ENCODE measurements at regions not wholly inside any gene's neighbourhood (a gene's known extent, or its start where the extent isn't known, plus 50 kb on each side); places are given as distances from the start of the nearest gene placed in this dataset.

DNA sequence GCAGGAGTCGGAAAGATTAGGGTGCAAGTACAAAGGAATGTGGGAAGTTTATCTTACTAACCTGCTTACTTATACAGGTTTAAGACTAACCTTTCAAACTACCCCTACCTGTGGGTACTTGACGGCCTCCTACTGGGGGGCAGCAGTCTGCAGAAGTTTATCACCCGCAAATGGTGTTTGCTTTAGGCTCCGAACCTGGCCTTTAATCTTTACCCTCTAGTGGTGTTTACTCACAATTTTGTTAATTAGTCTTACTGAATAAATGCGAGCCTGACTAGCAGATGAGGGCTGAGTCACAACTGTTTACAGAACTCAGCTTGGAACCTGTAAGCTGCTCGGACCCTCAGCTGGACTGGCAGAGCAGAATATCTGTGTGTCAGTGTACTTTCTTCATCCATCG lies 204.2 kb upstream of the GPRIN3 start:
- no peaks in the 10 kb centered on the region for H3K27me3 ChIP-seq (ENCODE audit: control insufficient read depth in 2 of 2, insufficient read depth in 2 of 2, low read length in 2 of 2)
- ATAC-seq (no peak), FAIRE-seq (no peak), DNase-seq (ENCODE audit: extremely low read depth in 1 of 4, low spot score in 3 of 4) (no peak)
- H3K9me1 ChIP-seq (ENCODE audit: control insufficient read depth, insufficient read depth, low read length): no peaks in the 10 kb centered on the region
- no peaks in the 10 kb centered on the region for H3K79me2 ChIP-seq (ENCODE audit: control insufficient read depth, insufficient read depth, low read length)
- H3K36me3 ChIP-seq (ENCODE audit: control insufficient read depth, insufficient read depth, low read length): no peaks in the 10 kb centered on the region
- CTCF ChIA-PET (ENCODE audit: low intra/inter-chr PET ratio): no interaction called here
- H3K4me2 ChIP-seq (ENCODE audit: insufficient read depth, low read length): no peak overlapping the region
- 2% methylated on average over 7 of the region's 7 CpGs for WGBS (ENCODE audit: insufficient coverage, low coverage, missing lambda C conversion rate)
- H3K4me1 ChIP-seq (replicated peaks in 1 of 2; ENCODE audit: control insufficient read depth in 2 of 2, insufficient read depth in 2 of 2, low read length in 2 of 2): no peaks in the 10 kb centered on the region
- 0 out of 2 replicates have a peak, but pooled peaks cover 2% of the 10 kb centered on the region for H3K9me3 ChIP-seq (replicated peaks; ENCODE audit: control insufficient read depth, insufficient read depth, low read depth, low read length)
- H4K20me1 ChIP-seq (replicated peaks; ENCODE audit: control insufficient read depth, insufficient read depth, low read length): no peaks in the 10 kb centered on the region
- in situ Hi-C loops (cut with MboI): no loop called here
- TF ChIP-seq KLF10 (CRISPR knock-in tag; IDR thresholded peaks at IDR 0.05): no peak
- TF ChIP-seq, protein P1, sequence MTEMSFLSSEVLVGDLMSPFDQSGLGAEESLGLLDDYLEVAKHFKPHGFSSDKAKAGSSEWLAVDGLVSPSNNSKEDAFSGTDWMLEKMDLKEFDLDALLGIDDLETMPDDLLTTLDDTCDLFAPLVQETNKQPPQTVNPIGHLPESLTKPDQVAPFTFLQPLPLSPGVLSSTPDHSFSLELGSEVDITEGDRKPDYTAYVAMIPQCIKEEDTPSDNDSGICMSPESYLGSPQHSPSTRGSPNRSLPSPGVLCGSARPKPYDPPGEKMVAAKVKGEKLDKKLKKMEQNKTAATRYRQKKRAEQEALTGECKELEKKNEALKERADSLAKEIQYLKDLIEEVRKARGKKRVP (CRISPR knock-in tag; IDR thresholded peaks at IDR 0.05): no peak
- no peak for TF ChIP-seq CREB5 (CRISPR knock-in tag; IDR thresholded peaks at IDR 0.05)
- TF ChIP-seq NFE2 (IDR thresholded peaks at IDR 0.05; ENCODE audit: low read depth): no peak
- TF ChIP-seq HBP1 (CRISPR knock-in tag; IDR thresholded peaks at IDR 0.05): no peak
- no peak for TF ChIP-seq ZNF644 (tag; IDR thresholded peaks at IDR 0.05; ENCODE audit: low read depth)
- TF ChIP-seq MECOM (CRISPR knock-in tag; IDR thresholded peaks at IDR 0.05): no peak
- no peak for TF ChIP-seq ARHGAP35 (IDR thresholded peaks at IDR 0.05; ENCODE audit: partially characterized antibody)
- no TSS peak for BruUV-seq (replicated peaks)
- no peak overlapping the region for H3K4me3 ChIP-seq
- intact Hi-C loops (cut with micrococcal nuclease): no loop called here
- no peak overlapping the region for H3K9ac ChIP-seq (ENCODE audit: insufficient read depth in 1 of 2, low read depth in 2 of 2, low read length in 2 of 2)
- POLR2A ChIA-PET: no interaction called here
- H2AFZ ChIP-seq (ENCODE audit: low read depth, low read length): no peak overlapping the region
- H3K27ac ChIP-seq (ENCODE audit: extremely low read depth, low read depth, low read length): no peak overlapping the region
